ENCODE measurements at regions not wholly inside any gene's neighbourhood (a gene's known extent, or its start where the extent isn't known, plus 50 kb on each side); places are given as distances from the start of the nearest gene placed in this dataset.

DNA sequence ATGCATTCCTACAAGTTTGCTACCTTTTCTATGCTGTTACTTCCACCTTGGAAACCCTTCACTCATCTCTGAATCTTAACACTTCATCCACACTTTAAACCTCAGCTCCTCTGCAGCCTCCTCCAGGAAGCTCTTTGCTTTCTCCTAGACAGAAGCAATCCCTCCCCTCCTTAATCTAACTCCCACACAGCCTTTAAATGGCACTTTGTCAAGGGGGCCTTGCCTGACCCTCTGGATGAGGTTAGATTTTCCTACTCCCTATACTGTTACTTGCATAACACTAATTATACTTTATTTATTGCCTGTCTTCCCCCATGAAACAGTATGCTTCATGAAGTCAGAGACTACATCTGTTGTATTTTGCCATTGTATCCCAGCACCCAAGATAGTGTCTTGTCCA lies 394.6 kb downstream of the MED13L start:
- H3K9me3 ChIP-seq (ENCODE audit: low read length): no peaks in the 10 kb centered on the region
- no peak overlapping the region for H2AFZ ChIP-seq (ENCODE audit: low read depth, low read length)
- H3K79me2 ChIP-seq (replicated peaks; ENCODE audit: insufficient read depth, low read length): no peaks in the 10 kb centered on the region
- H3K9me2 ChIP-seq (ENCODE audit: insufficient read depth, low read length): no peaks in the 10 kb centered on the region
- no peak overlapping the region for H3K4me2 ChIP-seq (ENCODE audit: low read length)
- no peaks in the 10 kb centered on the region for H3F3A ChIP-seq (ENCODE audit: insufficient read depth, low read length, poor library complexity, severe bottlenecking)
- H3K27me3 ChIP-seq (ENCODE audit: insufficient read depth, low read depth, low read length): no peaks in the 10 kb centered on the region
- no peak overlapping the region for H3K9ac ChIP-seq (ENCODE audit: low read length)
- no peak overlapping the region for H3K27ac ChIP-seq (ENCODE audit: low read length)
- no peaks in the 10 kb centered on the region for H4K20me1 ChIP-seq (ENCODE audit: insufficient read depth)
- H3K4me3 ChIP-seq (ENCODE audit: low read length): no peak overlapping the region
- no peak for TF ChIP-seq RAD21 (conservative IDR thresholded peaks at IDR 0.05)
- TF ChIP-seq SMC3 (conservative IDR thresholded peaks at IDR 0.05; ENCODE audit: poor library complexity): no peak
- no peak for TF ChIP-seq CTCF (IDR thresholded peaks at IDR 0.05; ENCODE audit: poor library complexity, severe bottlenecking)
- TF ChIP-seq TAF1 (IDR thresholded peaks at IDR 0.05; ENCODE audit: low read depth): no peak
- TF ChIP-seq POLR2AphosphoS5 (IDR thresholded peaks at IDR 0.05): no peak
- no peaks in the 10 kb centered on the region for H3K36me3 ChIP-seq (ENCODE audit: insufficient read depth, low read length)

- Histone ChIP-seq H3K36me3 (ENCODE audit: insufficient read depth, low read length) (no peaks in the 10 kb centered on the region), H3K9me3 (ENCODE audit: low read length) (no peaks in the 10 kb centered on the region), H3K4me3 (ENCODE audit: low read length) (no peak overlapping the region), H3F3A (ENCODE audit: insufficient read depth, low read length, poor library complexity, severe bottlenecking) (no peaks in the 10 kb centered on the region), H3K27ac (ENCODE audit: low read length) (no peak overlapping the region), H3K9me2 (ENCODE audit: insufficient read depth, low read length) (no peaks in the 10 kb centered on the region), H4K20me1 (ENCODE audit: insufficient read depth) (no peaks in the 10 kb centered on the region), H3K27me3 (ENCODE audit: insufficient read depth, low read depth, low read length) (no peaks in the 10 kb centered on the region), H2AFZ (ENCODE audit: low read depth, low read length) (no peak overlapping the region), H3K4me2 (ENCODE audit: low read length) (no peak overlapping the region), H3K9ac (ENCODE audit: low read length) (no peak overlapping the region), H3K79me2 (replicated peaks; ENCODE audit: insufficient read depth, low read length) (no peaks in the 10 kb centered on the region)
- no peak for TF ChIP-seq POLR2AphosphoS5 (IDR thresholded peaks at IDR 0.05)
- TF ChIP-seq REST (IDR thresholded peaks at IDR 0.05; ENCODE audit: borderline replicate concordance): no peak
- TF ChIP-seq EP300 (conservative IDR thresholded peaks at IDR 0.05; ENCODE audit: poor library complexity, severe bottlenecking): no peak
- no peak for TF ChIP-seq RAD21 (conservative IDR thresholded peaks at IDR 0.05)
- no peak for TF ChIP-seq TAF1 (IDR thresholded peaks at IDR 0.05; ENCODE audit: low read depth)
- TF ChIP-seq EZH2 (IDR thresholded peaks at IDR 0.05; ENCODE audit: borderline replicate concordance, insufficient read depth, low read length, poor library complexity, severe bottlenecking): no peak
- TF ChIP-seq CTCF (IDR thresholded peaks at IDR 0.05; ENCODE audit: poor library complexity, severe bottlenecking): no peak
- TF ChIP-seq SMC3 (conservative IDR thresholded peaks at IDR 0.05; ENCODE audit: poor library complexity): no peak
- no peak for TF ChIP-seq MXI1 (conservative IDR thresholded peaks at IDR 0.05; ENCODE audit: poor library complexity, severe bottlenecking)
Measured at GRCh38 chr12:115880238-115880637, 397.3 kb downstream of the MED13L start.
